ENCODE measurements at regions not wholly inside any gene's neighbourhood (a gene's known extent, or its start where the extent isn't known, plus 50 kb on each side); places are given as distances from the start of the nearest gene placed in this dataset.

- Histone ChIP-seq H3K79me2 (ENCODE audit: insufficient read depth, low read length) (no peaks in the 10 kb centered on the region), H3K27ac (ENCODE audit: extremely low read length, insufficient read depth, low read length) (no peak overlapping the region), H4K20me1 (ENCODE audit: insufficient read depth, low read length) (no peaks in the 10 kb centered on the region; the same call in 1 of the 2 replicates), H3K4me3 (replicated peaks in 1 of 3; ENCODE audit: insufficient read depth in 1 of 3, low read depth in 2 of 3, low read length in 3 of 3) (no peak overlapping the region), H2AFZ (ENCODE audit: low read length) (no peak overlapping the region), H3K4me2 (ENCODE audit: low read depth, low read length) (no peak overlapping the region), H3K9me3 (ENCODE audit: low read length) (no peaks in the 10 kb centered on the region), H3K9ac (ENCODE audit: insufficient read depth, low read depth, low read length) (no peak overlapping the region), H3K4me1 (ENCODE audit: insufficient read depth, low read length) (0 out of 2 replicates have a peak, but pooled peaks cover 23% of the 10 kb centered on the region), H3K36me3 (replicated peaks in 1 of 2; ENCODE audit: control insufficient read depth in 1 of 2, insufficient read depth in 2 of 2, low read length in 2 of 2) (no peaks in the 10 kb centered on the region), H3K27me3 (ENCODE audit: control insufficient read depth in 1 of 2, insufficient read depth in 2 of 2, low read length in 2 of 2) (peaks cover 3 to 20% of the 10 kb centered on the region in 2 experiments; a peak in 3 of 5 replicates)
- no peak for ATAC-seq
- intact Hi-C loops (cut with micrococcal nuclease; ENCODE audit: unreplicated experiment) (no loop called here), in situ Hi-C loops (cut with HindIII; ENCODE audit: extremely low pct_ligation_motif_present, low pct_unique_long_range_greater_than_20kb) (no loop called here)
- ChIA-PET POLR2A (no interaction called here), CTCF (ENCODE audit: low intra/inter-chr PET ratio, low total read pairs) (no interaction called here)
- 71% methylated on average over 11 of the region's 16 CpGs for WGBS (ENCODE audit: low lambda C conversion rate)
- DNase-seq (ENCODE audit: low spot score): no peak
- BruUV-seq (replicated peaks): no TSS peak
- no peak for FAIRE-seq
- no peak for TF ChIP-seq MIER3 (CRISPR knock-in tag; IDR thresholded peaks at IDR 0.05; ENCODE audit: borderline replicate concordance)
- no peak for TF ChIP-seq SRSF4 (IDR thresholded peaks at IDR 0.05; ENCODE audit: low read depth, low read length, poor library complexity, severe bottlenecking)
- TF ChIP-seq, protein P1, sequence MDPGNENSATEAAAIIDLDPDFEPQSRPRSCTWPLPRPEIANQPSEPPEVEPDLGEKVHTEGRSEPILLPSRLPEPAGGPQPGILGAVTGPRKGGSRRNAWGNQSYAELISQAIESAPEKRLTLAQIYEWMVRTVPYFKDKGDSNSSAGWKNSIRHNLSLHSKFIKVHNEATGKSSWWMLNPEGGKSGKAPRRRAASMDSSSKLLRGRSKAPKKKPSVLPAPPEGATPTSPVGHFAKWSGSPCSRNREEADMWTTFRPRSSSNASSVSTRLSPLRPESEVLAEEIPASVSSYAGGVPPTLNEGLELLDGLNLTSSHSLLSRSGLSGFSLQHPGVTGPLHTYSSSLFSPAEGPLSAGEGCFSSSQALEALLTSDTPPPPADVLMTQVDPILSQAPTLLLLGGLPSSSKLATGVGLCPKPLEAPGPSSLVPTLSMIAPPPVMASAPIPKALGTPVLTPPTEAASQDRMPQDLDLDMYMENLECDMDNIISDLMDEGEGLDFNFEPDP (CRISPR knock-in tag; conservative IDR thresholded peaks at IDR 0.05): 0 out of 2 replicates have a peak, but pooled peaks have one; percentile 83
- no peak for TF ChIP-seq ZNF549 (CRISPR knock-in tag; IDR thresholded peaks at IDR 0.05)
- 0 out of 2 replicates have a peak, but pooled peaks have one; percentile 42 for TF ChIP-seq ZBTB33 (CRISPR knock-in tag; IDR thresholded peaks at IDR 0.05)
- TF ChIP-seq, protein P2, sequence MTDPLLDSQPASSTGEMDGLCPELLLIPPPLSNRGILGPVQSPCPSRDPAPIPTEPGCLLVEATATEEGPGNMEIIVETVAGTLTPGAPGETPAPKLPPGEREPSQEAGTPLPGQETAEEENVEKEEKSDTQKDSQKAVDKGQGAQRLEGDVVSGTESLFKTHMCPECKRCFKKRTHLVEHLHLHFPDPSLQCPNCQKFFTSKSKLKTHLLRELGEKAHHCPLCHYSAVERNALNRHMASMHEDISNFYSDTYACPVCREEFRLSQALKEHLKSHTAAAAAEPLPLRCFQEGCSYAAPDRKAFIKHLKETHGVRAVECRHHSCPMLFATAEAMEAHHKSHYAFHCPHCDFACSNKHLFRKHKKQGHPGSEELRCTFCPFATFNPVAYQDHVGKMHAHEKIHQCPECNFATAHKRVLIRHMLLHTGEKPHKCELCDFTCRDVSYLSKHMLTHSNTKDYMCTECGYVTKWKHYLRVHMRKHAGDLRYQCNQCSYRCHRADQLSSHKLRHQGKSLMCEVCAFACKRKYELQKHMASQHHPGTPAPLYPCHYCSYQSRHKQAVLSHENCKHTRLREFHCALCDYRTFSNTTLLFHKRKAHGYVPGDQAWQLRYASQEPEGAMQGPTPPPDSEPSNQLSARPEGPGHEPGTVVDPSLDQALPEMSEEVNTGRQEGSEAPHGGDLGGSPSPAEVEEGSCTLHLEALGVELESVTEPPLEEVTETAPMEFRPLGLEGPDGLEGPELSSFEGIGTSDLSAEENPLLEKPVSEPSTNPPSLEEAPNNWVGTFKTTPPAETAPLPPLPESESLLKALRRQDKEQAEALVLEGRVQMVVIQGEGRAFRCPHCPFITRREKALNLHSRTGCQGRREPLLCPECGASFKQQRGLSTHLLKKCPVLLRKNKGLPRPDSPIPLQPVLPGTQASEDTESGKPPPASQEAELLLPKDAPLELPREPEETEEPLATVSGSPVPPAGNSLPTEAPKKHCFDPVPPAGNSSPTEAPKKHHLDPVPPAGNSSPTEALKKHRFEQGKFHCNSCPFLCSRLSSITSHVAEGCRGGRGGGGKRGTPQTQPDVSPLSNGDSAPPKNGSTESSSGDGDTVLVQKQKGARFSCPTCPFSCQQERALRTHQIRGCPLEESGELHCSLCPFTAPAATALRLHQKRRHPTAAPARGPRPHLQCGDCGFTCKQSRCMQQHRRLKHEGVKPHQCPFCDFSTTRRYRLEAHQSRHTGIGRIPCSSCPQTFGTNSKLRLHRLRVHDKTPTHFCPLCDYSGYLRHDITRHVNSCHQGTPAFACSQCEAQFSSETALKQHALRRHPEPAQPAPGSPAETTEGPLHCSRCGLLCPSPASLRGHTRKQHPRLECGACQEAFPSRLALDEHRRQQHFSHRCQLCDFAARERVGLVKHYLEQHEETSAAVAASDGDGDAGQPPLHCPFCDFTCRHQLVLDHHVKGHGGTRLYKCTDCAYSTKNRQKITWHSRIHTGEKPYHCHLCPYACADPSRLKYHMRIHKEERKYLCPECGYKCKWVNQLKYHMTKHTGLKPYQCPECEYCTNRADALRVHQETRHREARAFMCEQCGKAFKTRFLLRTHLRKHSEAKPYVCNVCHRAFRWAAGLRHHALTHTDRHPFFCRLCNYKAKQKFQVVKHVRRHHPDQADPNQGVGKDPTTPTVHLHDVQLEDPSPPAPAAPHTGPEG (CRISPR knock-in tag; IDR thresholded peaks at IDR 0.05): no peak
- TF ChIP-seq ATF7 (IDR thresholded peaks at IDR 0.05): no peak
- TF ChIP-seq ATF7 (CRISPR knock-in tag; IDR thresholded peaks at IDR 0.05): no peak
- no peak for TF ChIP-seq HINFP (CRISPR knock-in tag; IDR thresholded peaks at IDR 0.05; ENCODE audit: low read depth)
- TF ChIP-seq XBP1 (CRISPR knock-in tag; IDR thresholded peaks at IDR 0.05): no peak
- TF ChIP-seq SIN3A (IDR thresholded peaks at IDR 0.05; ENCODE audit: borderline replicate concordance, low read depth, low read length): no peak
- TF ChIP-seq ZNF33B (CRISPR knock-in tag; IDR thresholded peaks at IDR 0.05): no peak
- no peak for TF ChIP-seq SNRNP70 (IDR thresholded peaks at IDR 0.05; ENCODE audit: low read depth, low read length)
Measured at GRCh38 chr16:85378145-85379040, 234.7 kb upstream of the GSE1 start.
